Calu3 (cell line): ENCODE measurements at regions not wholly inside any gene's neighbourhood (a gene's known extent, or its start where the extent isn't known, plus 50 kb on each side); places are given as distances from the start of the nearest gene placed in this dataset.

ENCODE experiments used
- BruUV-seq: library from RNA; stranded (reverse); fragments of 400-500 nt; replicated peaks from 2 replicates; lab custom pipeline; 2021; lab: Mats Ljungman, UMichigan
- CTCF ChIA-PET: fragments of 300-600 bp; sonication (Branson Sonifier 250); formaldehyde crosslinking; loops from one replicate; lab custom pipeline; 2022; ENCODE audit warnings: antibody characterized with exemption; lab: Charles Lee
- DNase-seq: peaks from one replicate; pipeline ENCODE4 v3.0.0; 2022
- H3K27ac Mint-ChIP-seq: one replicate; pipeline ENCODE4 v1.8.0; 2022; ENCODE audit warnings: mixed read lengths; ENCODE audit not compliant: unreplicated experiment
- H3K27me3 Mint-ChIP-seq: one replicate; pipeline ENCODE4 v1.8.0; 2022; ENCODE audit warnings: mixed read lengths; ENCODE audit not compliant: unreplicated experiment
- H3K36me3 Mint-ChIP-seq: one replicate; pipeline ENCODE4 v1.8.0; 2022; ENCODE audit warnings: mild to moderate bottlenecking, moderate library complexity, mixed read lengths; ENCODE audit not compliant: insufficient read depth, unreplicated experiment
- H3K4me1 Mint-ChIP-seq: one replicate; pipeline ENCODE4 v1.8.0; 2022; ENCODE audit warnings: mild to moderate bottlenecking, low read depth, mixed read lengths; ENCODE audit not compliant: unreplicated experiment
- H3K4me3 Mint-ChIP-seq: one replicate; pipeline ENCODE4 v1.8.0; 2022; ENCODE audit warnings: mild to moderate bottlenecking, low read depth, moderate library complexity, mixed read lengths; ENCODE audit not compliant: unreplicated experiment
- H3K9me3 Mint-ChIP-seq: one replicate; pipeline ENCODE4 v1.8.0; 2022; ENCODE audit warnings: low read depth, mixed read lengths; ENCODE audit not compliant: unreplicated experiment
- intact Hi-C: fragments of 100-400 bp; cut with micrococcal nuclease; formaldehyde crosslinking; loops from one replicate; pipeline ENCODE4 v1.10.0; 2022; ENCODE audit not compliant: unreplicated experiment
- TF ChIP-seq, protein P1 (sequence below): fragments of 200-600 bp; IDR thresholded peaks from one replicate; pipeline ENCODE4 v1.8.0; 2022; ENCODE audit warnings: antibody characterized with exemption; ENCODE audit not compliant: unreplicated experiment

DNA sequence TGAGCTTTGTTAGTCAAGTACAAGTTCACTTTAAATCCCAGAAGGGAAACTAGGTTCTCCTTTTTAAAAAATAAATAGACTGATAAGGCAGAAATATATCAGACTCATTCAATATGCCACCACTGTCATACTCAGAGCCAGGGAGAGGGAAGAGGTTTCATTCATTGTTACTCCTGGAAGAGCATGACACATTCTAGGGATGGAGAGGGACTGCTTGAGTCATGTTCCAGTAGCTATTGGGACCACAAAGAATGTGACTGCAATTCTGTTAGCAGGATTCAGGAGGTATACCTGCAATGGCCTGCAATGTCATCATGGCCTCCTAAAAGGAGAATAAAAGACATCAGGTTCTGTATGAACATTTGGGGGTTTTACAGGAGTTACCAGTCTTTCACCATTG lies 167.6 kb downstream of the TFAP2B start:
- no peak for DNase-seq
- TF ChIP-seq, protein P1, sequence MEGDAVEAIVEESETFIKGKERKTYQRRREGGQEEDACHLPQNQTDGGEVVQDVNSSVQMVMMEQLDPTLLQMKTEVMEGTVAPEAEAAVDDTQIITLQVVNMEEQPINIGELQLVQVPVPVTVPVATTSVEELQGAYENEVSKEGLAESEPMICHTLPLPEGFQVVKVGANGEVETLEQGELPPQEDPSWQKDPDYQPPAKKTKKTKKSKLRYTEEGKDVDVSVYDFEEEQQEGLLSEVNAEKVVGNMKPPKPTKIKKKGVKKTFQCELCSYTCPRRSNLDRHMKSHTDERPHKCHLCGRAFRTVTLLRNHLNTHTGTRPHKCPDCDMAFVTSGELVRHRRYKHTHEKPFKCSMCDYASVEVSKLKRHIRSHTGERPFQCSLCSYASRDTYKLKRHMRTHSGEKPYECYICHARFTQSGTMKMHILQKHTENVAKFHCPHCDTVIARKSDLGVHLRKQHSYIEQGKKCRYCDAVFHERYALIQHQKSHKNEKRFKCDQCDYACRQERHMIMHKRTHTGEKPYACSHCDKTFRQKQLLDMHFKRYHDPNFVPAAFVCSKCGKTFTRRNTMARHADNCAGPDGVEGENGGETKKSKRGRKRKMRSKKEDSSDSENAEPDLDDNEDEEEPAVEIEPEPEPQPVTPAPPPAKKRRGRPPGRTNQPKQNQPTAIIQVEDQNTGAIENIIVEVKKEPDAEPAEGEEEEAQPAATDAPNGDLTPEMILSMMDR: no peak
- BruUV-seq: no TSS peak
- Mint-ChIP-seq H3K36me3 (no peaks in the 10 kb centered on the region), H3K9me3 (peaks cover 2% of the 10 kb centered on the region), H3K4me1 (no peaks in the 10 kb centered on the region), H3K27ac (no peak overlapping the region), H3K27me3 (no peaks in the 10 kb centered on the region), H3K4me3 (no peak overlapping the region)
- CTCF ChIA-PET: no interaction called here
- intact Hi-C loops: no loop called here

DNA sequence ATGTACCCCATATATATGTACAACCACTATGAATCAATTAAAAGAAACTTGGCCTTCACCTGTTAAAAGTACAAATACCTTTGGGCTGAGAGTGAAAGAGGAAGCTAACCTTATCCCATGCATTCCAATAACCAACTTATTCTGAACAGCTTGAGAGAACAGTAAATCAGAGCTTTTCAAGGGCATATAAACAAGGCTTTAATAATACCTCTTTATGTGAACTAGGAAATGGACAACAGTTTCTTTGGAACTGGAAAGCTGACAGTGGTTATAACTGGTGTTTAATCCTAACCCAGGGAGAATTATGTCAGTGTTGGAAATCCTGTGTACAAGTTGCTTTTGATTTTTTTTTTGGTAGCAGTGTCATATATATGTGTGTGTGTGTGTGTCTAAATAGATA lies 170.5 kb downstream of the TFAP2B start:
- TF ChIP-seq, protein P1: no peak
- BruUV-seq: no TSS peak
- H3K27me3 Mint-ChIP-seq: no peaks in the 10 kb centered on the region
- CTCF ChIA-PET: interaction anchor here (0.6 kb wide), 1 partner anchor 776 kb away, joined by 3 read pairs; no protein-coding TSS in a partner anchor
- no peak for DNase-seq
- H3K4me1 Mint-ChIP-seq: no peaks in the 10 kb centered on the region
- H3K4me3 Mint-ChIP-seq: no peak overlapping the region
- peaks cover 2% of the 10 kb centered on the region for H3K9me3 Mint-ChIP-seq
- intact Hi-C loops: no loop called here
- no peak overlapping the region for H3K27ac Mint-ChIP-seq
- no peaks in the 10 kb centered on the region for H3K36me3 Mint-ChIP-seq

DNA sequence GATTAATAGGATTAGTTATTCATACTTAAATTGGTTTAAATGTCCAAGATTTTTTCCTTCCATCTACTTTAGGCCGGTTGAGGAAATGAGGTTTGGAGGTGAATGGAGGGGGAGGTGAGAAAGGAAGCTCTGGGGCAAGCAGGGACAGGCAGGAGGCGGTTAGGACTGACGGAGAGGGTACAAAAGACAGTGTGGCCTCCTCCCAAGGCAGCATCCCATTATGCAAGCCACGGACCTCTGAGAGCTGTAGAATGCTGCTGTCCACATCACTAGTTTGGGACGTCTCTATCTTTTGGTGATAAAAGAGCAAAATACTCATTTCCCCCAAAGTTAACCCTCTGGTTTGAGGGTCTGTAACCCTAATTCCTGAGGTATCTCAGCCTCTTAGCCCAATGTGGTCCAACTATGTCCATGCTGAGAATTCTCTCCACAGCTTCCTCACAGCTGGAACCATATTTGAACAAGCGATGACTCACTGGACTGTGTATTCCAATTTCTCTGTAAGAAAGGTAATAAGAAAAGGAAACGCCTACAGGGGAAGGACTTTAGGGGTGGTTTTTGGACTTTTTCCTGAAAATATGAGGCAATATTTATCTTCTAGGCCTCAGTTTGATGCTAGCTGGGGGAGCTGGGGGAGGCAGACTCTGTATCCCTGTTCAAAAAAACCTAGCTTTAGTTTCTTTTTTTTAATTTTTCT lies 172.2 kb downstream of the TFAP2B start:
- intact Hi-C loops: no loop called here
- TF ChIP-seq, protein P1: no peak
- DNase-seq: no peak
- no peak overlapping the region for H3K27ac Mint-ChIP-seq
- no peaks in the 10 kb centered on the region for H3K27me3 Mint-ChIP-seq
- CTCF ChIA-PET: interaction anchor here (0.8 kb wide), 1 partner anchor 22 kb away, joined by 3 read pairs; no protein-coding TSS in a partner anchor
- no peaks in the 10 kb centered on the region for H3K36me3 Mint-ChIP-seq
- H3K9me3 Mint-ChIP-seq: peaks cover 2% of the 10 kb centered on the region
- H3K4me1 Mint-ChIP-seq: no peaks in the 10 kb centered on the region
- BruUV-seq: no TSS peak
- H3K4me3 Mint-ChIP-seq: no peak overlapping the region

DNA sequence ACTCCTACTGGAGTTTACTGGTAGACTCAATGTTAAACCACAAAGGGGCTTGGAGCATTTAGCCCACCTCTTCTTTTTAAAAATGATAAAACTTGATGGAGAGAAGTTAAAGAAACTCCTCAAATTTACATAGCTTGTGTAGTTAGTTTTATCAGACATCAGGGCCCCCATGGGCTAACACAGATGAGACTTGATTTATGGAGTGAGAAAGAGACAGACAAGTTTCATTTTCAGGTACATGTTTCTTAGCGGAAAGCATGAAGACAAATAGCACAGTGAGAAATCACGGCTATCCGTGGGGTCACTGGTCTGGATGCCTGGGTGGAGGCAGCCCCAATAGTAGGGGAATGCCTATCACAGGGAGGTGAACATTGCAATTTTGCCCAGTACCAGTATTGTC lies 173.6 kb downstream of the TFAP2B start:
- DNase-seq: no peak
- Mint-ChIP-seq H3K4me3 (no peak overlapping the region), H3K4me1 (no peaks in the 10 kb centered on the region), H3K27ac (no peak overlapping the region), H3K9me3 (peaks cover 2% of the 10 kb centered on the region), H3K27me3 (no peaks in the 10 kb centered on the region), H3K36me3 (no peaks in the 10 kb centered on the region)
- intact Hi-C loops: no loop called here
- TF ChIP-seq, protein P1: no peak
- CTCF ChIA-PET: no interaction called here
- BruUV-seq: no TSS peak
